Vagina (tissue), 2 donors: ENCODE measurements at regions not wholly inside any gene's neighbourhood (a gene's known extent, or its start where the extent isn't known, plus 50 kb on each side); places are given as distances from the start of the nearest gene placed in this dataset.

Experiments used
- POLR2A ChIP-seq, 2 donors: fragments of 450-650 bp; IDR thresholded peaks; one replicate each; pipeline ENCODE4 v1.6.1; 2017; ENCODE audit warnings: antibody characterized with exemption in 2 of 2, mild to moderate bottlenecking in 2 of 2, moderate library complexity in 2 of 2
- POLR2AphosphoS5 ChIP-seq, 2 donors: sonication (generic); formaldehyde crosslinking; IDR thresholded peaks; one replicate each; pipeline ENCODE4 v1.9.0; 2017; ENCODE audit warnings: antibody characterized with exemption in 2 of 2, mild to moderate bottlenecking in 2 of 2, low read depth in 1 of 2; ENCODE audit not compliant: insufficient read depth in 1 of 2
- TF ChIP-seq, protein P1 (sequence below), 3 experiments: fragments of 450-650 bp in 2 of 3; fragments of 200-600 bp in 1 of 3; sonication (generic) in 1 of 3; IDR thresholded peaks; one replicate each; pipeline ENCODE4 v1.5.1; 2017 to 2019; ENCODE audit warnings: antibody characterized with exemption in 3 of 3, mild to moderate bottlenecking in 2 of 3, moderate library complexity in 2 of 3

DNA sequence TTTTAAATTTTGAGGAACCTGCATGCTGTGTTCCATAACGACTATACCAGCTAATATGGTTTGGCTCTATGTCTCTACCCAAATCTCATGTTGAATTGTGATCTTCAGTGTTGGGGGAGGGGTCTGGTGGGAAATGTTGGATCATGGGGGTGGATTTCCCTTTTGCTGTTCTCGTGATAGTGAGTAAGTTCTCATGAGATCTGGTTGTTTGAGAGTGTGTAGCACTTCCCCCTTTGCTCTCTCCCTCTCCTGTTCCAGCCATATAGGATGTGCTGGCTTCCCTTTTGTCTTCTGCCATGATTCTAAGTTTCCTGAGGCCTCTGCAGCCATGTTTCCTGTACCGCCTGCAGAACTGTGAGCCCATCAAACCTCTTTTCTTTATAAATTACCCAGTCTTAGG lies 61.8 kb upstream of the NEDD9 start:
- no peak for TF ChIP-seq POLR2A (IDR thresholded peaks at IDR 0.05)
- TF ChIP-seq, protein P1, sequence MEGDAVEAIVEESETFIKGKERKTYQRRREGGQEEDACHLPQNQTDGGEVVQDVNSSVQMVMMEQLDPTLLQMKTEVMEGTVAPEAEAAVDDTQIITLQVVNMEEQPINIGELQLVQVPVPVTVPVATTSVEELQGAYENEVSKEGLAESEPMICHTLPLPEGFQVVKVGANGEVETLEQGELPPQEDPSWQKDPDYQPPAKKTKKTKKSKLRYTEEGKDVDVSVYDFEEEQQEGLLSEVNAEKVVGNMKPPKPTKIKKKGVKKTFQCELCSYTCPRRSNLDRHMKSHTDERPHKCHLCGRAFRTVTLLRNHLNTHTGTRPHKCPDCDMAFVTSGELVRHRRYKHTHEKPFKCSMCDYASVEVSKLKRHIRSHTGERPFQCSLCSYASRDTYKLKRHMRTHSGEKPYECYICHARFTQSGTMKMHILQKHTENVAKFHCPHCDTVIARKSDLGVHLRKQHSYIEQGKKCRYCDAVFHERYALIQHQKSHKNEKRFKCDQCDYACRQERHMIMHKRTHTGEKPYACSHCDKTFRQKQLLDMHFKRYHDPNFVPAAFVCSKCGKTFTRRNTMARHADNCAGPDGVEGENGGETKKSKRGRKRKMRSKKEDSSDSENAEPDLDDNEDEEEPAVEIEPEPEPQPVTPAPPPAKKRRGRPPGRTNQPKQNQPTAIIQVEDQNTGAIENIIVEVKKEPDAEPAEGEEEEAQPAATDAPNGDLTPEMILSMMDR (IDR thresholded peaks at IDR 0.05) = no peak
- TF ChIP-seq POLR2AphosphoS5 (IDR thresholded peaks at IDR 0.05; ENCODE audit: insufficient read depth in 1 of 2, low read depth in 1 of 2) = no peak
